ENCODE measurements at regions not wholly inside any gene's neighbourhood (a gene's known extent, or its start where the extent isn't known, plus 50 kb on each side); places are given as distances from the start of the nearest gene placed in this dataset.
"Not testable (repeated sequence)": the region's sequence is repeated elsewhere in the genome, so short reads cannot be mapped to it uniquely, and the experiment has no call there.

DNA sequence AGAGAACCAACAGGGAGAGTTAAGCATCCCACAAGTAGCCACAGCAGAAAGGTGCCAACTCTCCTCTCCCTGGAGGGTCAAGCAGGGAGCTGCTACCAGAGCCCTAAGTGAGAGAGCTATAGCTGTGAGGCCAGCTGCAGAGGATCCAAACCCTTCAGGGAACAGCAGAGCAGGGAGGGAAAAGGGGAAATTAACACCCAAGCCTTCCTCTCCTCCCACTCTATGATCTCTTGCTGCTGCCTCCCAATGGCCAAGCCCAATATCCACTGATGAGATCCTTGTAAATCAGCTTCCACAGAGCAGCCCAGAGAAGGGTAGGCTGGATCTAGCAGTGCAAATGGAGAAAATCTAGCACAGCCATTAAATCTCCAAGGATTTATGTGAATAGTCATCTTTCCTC is 68.2 kb upstream of the THBS1 start:
- H3K4me1 Mint-ChIP-seq (ENCODE audit: unreplicated experiment): peaks cover 23% of the 10 kb centered on the region

DNA sequence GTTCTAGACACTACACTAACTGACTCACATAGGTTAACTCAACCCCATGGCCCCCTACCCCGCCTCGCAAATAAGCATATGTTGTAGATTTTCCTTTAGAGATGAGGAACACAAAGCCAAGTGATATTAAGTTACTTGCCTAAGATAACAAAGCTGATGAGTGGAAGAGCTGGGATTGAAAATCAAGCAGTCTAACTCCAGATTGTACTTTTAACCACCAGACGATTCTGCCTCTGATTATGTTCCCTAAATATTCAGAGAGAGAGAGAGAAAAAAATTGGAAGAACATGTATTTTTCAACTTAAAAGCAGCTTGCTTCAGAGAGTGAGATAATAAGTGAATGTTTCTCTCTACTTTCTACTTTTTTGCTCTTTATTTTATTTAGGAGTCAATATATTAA is 66.9 kb upstream of the THBS1 start:
- DNase-seq (ENCODE audit: extremely low spot score, unreplicated experiment): no peak
- Mint-ChIP-seq H3K9me3 (ENCODE audit: unreplicated experiment) (peaks cover 3% of the 10 kb centered on the region), H3K27ac (ENCODE audit: unreplicated experiment) (no peak overlapping the region), H3K4me3 (ENCODE audit: unreplicated experiment) (no peak overlapping the region), H3K27me3 (ENCODE audit: unreplicated experiment) (no peaks in the 10 kb centered on the region), H3K4me1 (ENCODE audit: unreplicated experiment) (peaks cover 18% of the 10 kb centered on the region), H3K36me3 (ENCODE audit: unreplicated experiment) (no peaks in the 10 kb centered on the region)
- TF ChIP-seq CTCF (IDR thresholded peaks at IDR 0.05): no peak

More for the DNA sequence above, 68.2 kb upstream of the THBS1 start:
- no peak for TF ChIP-seq CTCF (IDR thresholded peaks at IDR 0.05)
- Mint-ChIP-seq H3K36me3 (ENCODE audit: unreplicated experiment) (no peaks in the 10 kb centered on the region), H3K27me3 (ENCODE audit: unreplicated experiment) (no peaks in the 10 kb centered on the region), H3K27ac (ENCODE audit: unreplicated experiment) (no peak overlapping the region), H3K4me3 (ENCODE audit: unreplicated experiment) (no peak overlapping the region), H3K9me3 (ENCODE audit: unreplicated experiment) (peaks cover 3% of the 10 kb centered on the region)
- DNase-seq (ENCODE audit: extremely low spot score, unreplicated experiment): no peak

- Mint-ChIP-seq H3K27me3 (ENCODE audit: unreplicated experiment) (no peaks in the 10 kb centered on the region), H3K9me3 (ENCODE audit: unreplicated experiment) (peaks cover 3% of the 10 kb centered on the region), H3K4me1 (ENCODE audit: unreplicated experiment) (peaks cover 15% of the 10 kb centered on the region), H3K36me3 (ENCODE audit: unreplicated experiment) (no peaks in the 10 kb centered on the region), H3K27ac (ENCODE audit: unreplicated experiment) (no peak overlapping the region), H3K4me3 (ENCODE audit: unreplicated experiment) (no peak overlapping the region)
- DNase-seq (ENCODE audit: extremely low spot score, unreplicated experiment): no peak
- TF ChIP-seq CTCF (IDR thresholded peaks at IDR 0.05): no peak
These were observed 65.9 kb upstream of the THBS1 start for GRCh38 chr15:39514933-39515332.

GRCh38 chr15:39515765-39516164 is 65.1 kb upstream of the THBS1 start:
- H3K9me3 Mint-ChIP-seq (ENCODE audit: unreplicated experiment): peaks cover 3% of the 10 kb centered on the region
- DNase-seq (ENCODE audit: extremely low spot score, unreplicated experiment): no peak
- no peaks in the 10 kb centered on the region for H3K27me3 Mint-ChIP-seq (ENCODE audit: unreplicated experiment)
- H3K4me3 Mint-ChIP-seq (ENCODE audit: unreplicated experiment): no peak overlapping the region
- H3K36me3 Mint-ChIP-seq (ENCODE audit: unreplicated experiment): no peaks in the 10 kb centered on the region
- H3K4me1 Mint-ChIP-seq (ENCODE audit: unreplicated experiment): peaks cover 14% of the 10 kb centered on the region
- H3K27ac Mint-ChIP-seq (ENCODE audit: unreplicated experiment): no peak overlapping the region
- TF ChIP-seq CTCF (IDR thresholded peaks at IDR 0.05): no peak

DNA sequence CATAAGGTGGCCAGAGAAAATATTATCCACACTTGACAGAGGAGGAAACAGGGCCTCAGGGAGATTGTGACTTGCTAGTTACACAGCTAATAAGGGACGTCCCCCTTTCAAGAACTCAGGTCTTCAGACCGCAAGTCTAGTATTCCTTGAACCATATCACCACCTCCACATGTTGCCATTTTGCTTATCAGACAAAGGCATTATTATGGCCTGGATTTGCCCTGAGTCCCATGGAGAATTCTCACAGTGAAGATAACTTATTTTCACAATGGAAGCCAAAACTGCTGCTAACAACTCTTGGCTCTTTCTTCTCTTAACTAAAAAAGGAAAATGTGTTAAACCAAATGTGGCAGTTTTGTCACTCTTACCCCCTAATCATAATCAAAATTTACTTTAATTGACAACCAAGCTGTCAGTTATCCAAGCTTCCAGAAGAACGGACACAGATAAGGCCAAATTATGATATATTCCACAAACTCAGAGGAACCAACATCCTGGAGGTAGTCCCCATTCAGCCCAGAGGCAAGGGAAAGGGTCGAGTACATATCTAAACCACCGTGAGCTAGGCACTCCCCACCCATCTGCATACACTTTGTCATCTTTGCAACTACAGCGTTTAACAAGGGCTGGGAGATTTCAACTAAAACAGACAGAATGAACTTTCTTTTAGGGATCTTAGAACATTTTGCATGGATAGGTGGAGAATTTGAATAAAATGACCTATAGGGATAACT is 63.6 kb upstream of the THBS1 start:
- H3K4me3 Mint-ChIP-seq (ENCODE audit: unreplicated experiment): no peak overlapping the region
- no peak for TF ChIP-seq CTCF (IDR thresholded peaks at IDR 0.05)
- no peaks in the 10 kb centered on the region for H3K4me1 Mint-ChIP-seq (ENCODE audit: unreplicated experiment)
- H3K9me3 Mint-ChIP-seq (ENCODE audit: unreplicated experiment): peaks cover 3% of the 10 kb centered on the region
- H3K27me3 Mint-ChIP-seq (ENCODE audit: unreplicated experiment): no peaks in the 10 kb centered on the region
- H3K36me3 Mint-ChIP-seq (ENCODE audit: unreplicated experiment): no peaks in the 10 kb centered on the region
- no peak for DNase-seq (ENCODE audit: extremely low spot score, unreplicated experiment)
- no peak overlapping the region for H3K27ac Mint-ChIP-seq (ENCODE audit: unreplicated experiment)

- not testable (repeated sequence) for DNase-seq (ENCODE audit: extremely low spot score, unreplicated experiment); H3K9me3 Mint-ChIP-seq (ENCODE audit: unreplicated experiment); H3K36me3 Mint-ChIP-seq (ENCODE audit: unreplicated experiment); H3K4me3 Mint-ChIP-seq (ENCODE audit: unreplicated experiment); H3K27ac Mint-ChIP-seq (ENCODE audit: unreplicated experiment); H3K27me3 Mint-ChIP-seq (ENCODE audit: unreplicated experiment); H3K4me1 Mint-ChIP-seq (ENCODE audit: unreplicated experiment)
These were observed 56.9 kb upstream of the THBS1 start for GRCh38 chr15:39523968-39524367.

All from osteocyte (in vitro differentiated cells).